Testis (tissue), 2 donors: ENCODE measurements at regions not wholly inside any gene's neighbourhood (a gene's known extent, or its start where the extent isn't known, plus 50 kb on each side); places are given as distances from the start of the nearest gene placed in this dataset.

Source experiments
- CTCF ChIP-seq, 3 experiments: fragments of 450-650 bp in 2 of 3; fragments of 200-600 bp in 1 of 3; sonication (generic) in 1 of 3; IDR thresholded peaks; one replicate each; pipeline ENCODE4 v1.5.1; 2016 to 2019; ENCODE audit warnings: antibody characterized with exemption in 3 of 3, mild to moderate bottlenecking in 2 of 3, moderate library complexity in 1 of 3
- POLR2A ChIP-seq: fragments of 450-650 bp; IDR thresholded peaks from one replicate; pipeline ENCODE4 v1.6.1; 2017; ENCODE audit warnings: antibody characterized with exemption, mild to moderate bottlenecking, moderate library complexity

- TF ChIP-seq POLR2A (no peak), CTCF (IDR thresholded peaks at IDR 0.05) (no peak)
These were observed 417.4 kb downstream of the NDFIP2 start for GRCh38 chr13:79898202-79898826.
